Loucy (cell line): ENCODE measurements at regions not wholly inside any gene's neighbourhood (a gene's known extent, or its start where the extent isn't known, plus 50 kb on each side); places are given as distances from the start of the nearest gene placed in this dataset.

Source experiments
- H2AFZ ChIP-seq: fragments of 200-600 bp; sonication (generic); 2 replicates; pipeline ENCODE4 v1.6.0; 2016; ENCODE audit warnings: antibody characterized with exemption, mild to moderate bottlenecking, low read length, moderate library complexity
- H3F3A ChIP-seq: fragments of 200-600 bp; 2 replicates; pipeline ENCODE4 v1.6.0; 2016; ENCODE audit warnings: antibody characterized with exemption, low read depth, mild to moderate bottlenecking
- H3K27me3 ChIP-seq: fragments of 200-600 bp; sonication (generic); 2 replicates; pipeline ENCODE4 v1.6.1; 2014; ENCODE audit warnings: low read length, mild to moderate bottlenecking; ENCODE audit not compliant: insufficient read depth, poor library complexity, severe bottlenecking
- H3K36me3 ChIP-seq: fragments of 200-600 bp; sonication (generic); 2 replicates; pipeline ENCODE4 v1.6.1; 2016; ENCODE audit warnings: low read length; ENCODE audit not compliant: insufficient read depth
- H3K4me1 ChIP-seq: fragments of 200-600 bp; sonication (generic); 2 replicates; pipeline ENCODE4 v1.5.1; 2014; ENCODE audit warnings: low read length, mild to moderate bottlenecking; ENCODE audit not compliant: insufficient read depth, poor library complexity, severe bottlenecking
- H3K4me2 ChIP-seq: fragments of 200-600 bp; sonication (generic); 2 replicates; pipeline ENCODE4 v1.6.0; 2014; ENCODE audit warnings: antibody characterized with exemption, low read length, low read depth, mild to moderate bottlenecking; ENCODE audit not compliant: poor library complexity, severe bottlenecking
- H3K4me3 ChIP-seq: fragments of 200-600 bp; sonication (generic); 2 replicates; pipeline ENCODE4 v1.5.1; 2014; ENCODE audit warnings: low read length, mild to moderate bottlenecking, mixed read lengths; ENCODE audit not compliant: poor library complexity, severe bottlenecking
- H3K79me2 ChIP-seq: fragments of 200-600 bp; sonication (generic); 2 replicates; pipeline ENCODE4 v1.6.1; 2014; ENCODE audit warnings: low read length; ENCODE audit not compliant: insufficient read depth
- H3K9ac ChIP-seq: fragments of 200-600 bp; sonication (generic); 2 replicates; pipeline ENCODE4 v1.6.0; 2014; ENCODE audit warnings: mild to moderate bottlenecking, low read depth, low read length, moderate library complexity; ENCODE audit not compliant: poor library complexity, severe bottlenecking
- H3K9me2 ChIP-seq: fragments of 200-600 bp; sonication (generic); replicated peaks from 2 replicates; pipeline ENCODE4 v1.6.1; 2016; ENCODE audit warnings: low read depth, low read length, mixed read lengths
- H3K9me3 ChIP-seq: fragments of 200-600 bp; sonication (generic); 2 replicates; pipeline ENCODE4 v1.6.1; 2014; ENCODE audit warnings: mild to moderate bottlenecking, antibody characterized with exemption, low read length, low read depth; ENCODE audit not compliant: insufficient read depth
- H4K20me1 ChIP-seq: fragments of 200-600 bp; sonication (generic); 2 replicates; pipeline ENCODE4 v1.6.0; 2014; ENCODE audit warnings: antibody characterized with exemption, low read length, mild to moderate bottlenecking; ENCODE audit not compliant: insufficient read depth, poor library complexity, severe bottlenecking
- CTCF ChIP-seq: fragments of 200-600 bp; sonication (generic); conservative IDR thresholded peaks from 2 replicates; pipeline ENCODE4 v1.5.1; 2014; ENCODE audit warnings: mild to moderate bottlenecking, antibody characterized with exemption, low read length
- EZH2phosphoT487 ChIP-seq: fragments of 200-600 bp; IDR thresholded peaks from 2 replicates; pipeline ENCODE4 v1.6.1; 2018; ENCODE audit warnings: antibody characterized with exemption, mild to moderate bottlenecking, moderate library complexity, borderline replicate concordance

- Histone ChIP-seq H3K27me3 (no peaks in the 10 kb centered on the region), H3K4me1 (peaks cover 12% of the 10 kb centered on the region), H3K79me2 (no peaks in the 10 kb centered on the region), H3K9me3 (no peaks in the 10 kb centered on the region), H3K4me3 (no peak overlapping the region), H3K9ac (no peak overlapping the region), H3K36me3 (no peaks in the 10 kb centered on the region), H4K20me1 (no peaks in the 10 kb centered on the region), H3F3A (no peaks in the 10 kb centered on the region), H3K4me2 (no peak overlapping the region), H2AFZ (0 out of 2 replicates have a peak overlapping the region, but pooled peaks have one; percentile 5), H3K9me2 (no peaks in the 10 kb centered on the region)
- TF ChIP-seq EZH2phosphoT487, result no peak
- peak; percentile 50 for TF ChIP-seq CTCF
These were observed 113.3 kb upstream of the H2AZ1 start for GRCh38 chr4:100063355-100063754.

- no peak overlapping the region for H2AFZ ChIP-seq
- no peak overlapping the region for H3K4me2 ChIP-seq
- H3F3A ChIP-seq, result no peaks in the 10 kb centered on the region
- no peaks in the 10 kb centered on the region for H4K20me1 ChIP-seq
- H3K4me3 ChIP-seq, result no peak overlapping the region
- H3K9me2 ChIP-seq, result no peaks in the 10 kb centered on the region
- peaks cover 12% of the 10 kb centered on the region for H3K4me1 ChIP-seq
- H3K27me3 ChIP-seq, result no peaks in the 10 kb centered on the region
- H3K9ac ChIP-seq, result no peak overlapping the region
- H3K36me3 ChIP-seq, result no peaks in the 10 kb centered on the region
- TF ChIP-seq EZH2phosphoT487 (no peak), CTCF (no peak)
- no peaks in the 10 kb centered on the region for H3K79me2 ChIP-seq
- no peaks in the 10 kb centered on the region for H3K9me3 ChIP-seq
These were observed 112.8 kb upstream of the H2AZ1 start for GRCh38 chr4:100062921-100063320.

- Histone ChIP-seq H3K4me3 (no peak overlapping the region), H3K4me2 (no peak overlapping the region), H3K79me2 (no peaks in the 10 kb centered on the region), H3K27me3 (no peaks in the 10 kb centered on the region), H2AFZ (no peak overlapping the region), H3K36me3 (no peaks in the 10 kb centered on the region), H3K9me3 (no peaks in the 10 kb centered on the region), H4K20me1 (no peaks in the 10 kb centered on the region), H3F3A (no peaks in the 10 kb centered on the region), H3K9me2 (no peaks in the 10 kb centered on the region), H3K9ac (no peak overlapping the region), H3K4me1 (peaks cover 12% of the 10 kb centered on the region)
- TF ChIP-seq EZH2phosphoT487 (no peak), CTCF (no peak)
These were observed 111.8 kb upstream of the H2AZ1 start for GRCh38 chr4:100061835-100062234.
